Esophagus muscularis mucosa (tissue), 3 donors: ENCODE measurements at regions not wholly inside any gene's neighbourhood (a gene's known extent, or its start where the extent isn't known, plus 50 kb on each side); places are given as distances from the start of the nearest gene placed in this dataset.

Experiments
- POLR2A ChIP-seq: fragments of 450-650 bp; IDR thresholded peaks from one replicate; pipeline ENCODE4 v1.6.1; 2017; ENCODE audit warnings: antibody characterized with exemption, moderate library complexity, mild to moderate bottlenecking, low read depth
- POLR2AphosphoS5 ChIP-seq, 2 donors: sonication (generic); formaldehyde crosslinking; IDR thresholded peaks; one replicate each; pipeline ENCODE4 v1.6.1; 2017; ENCODE audit warnings: antibody characterized with exemption in 2 of 2
- TF ChIP-seq, protein P1 (sequence below), 3 experiments: fragments of 200-600 bp in 2 of 3; fragments of 450-650 bp in 1 of 3; sonication (generic) in 2 of 3; IDR thresholded peaks; one replicate each; pipeline ENCODE4 v1.5.1; 2017 to 2019; ENCODE audit warnings: antibody characterized with exemption in 3 of 3, mild to moderate bottlenecking in 2 of 3, moderate library complexity in 1 of 3

DNA sequence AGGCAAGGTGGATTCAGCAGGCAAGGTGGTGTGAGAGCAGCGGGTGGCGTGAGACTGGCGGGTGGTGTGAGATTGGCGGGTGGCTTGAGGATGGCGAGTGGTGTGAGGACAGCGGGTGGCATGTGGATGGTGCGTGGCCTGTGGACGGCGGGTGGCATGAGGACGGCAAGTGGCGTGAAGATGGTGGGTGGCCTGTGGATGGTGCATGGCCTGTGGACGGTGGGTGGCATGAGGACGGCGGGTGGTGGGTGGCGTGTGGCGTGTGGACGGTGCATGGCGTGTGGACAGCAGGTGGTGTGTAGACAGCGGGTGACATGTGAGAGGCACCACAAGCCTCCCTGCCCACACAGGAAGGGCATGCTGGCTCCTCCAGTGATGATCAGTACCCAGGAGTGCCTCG is 186.9 kb upstream of the SALL3 start:
- no peak for TF ChIP-seq POLR2AphosphoS5 (IDR thresholded peaks at IDR 0.05)
- TF ChIP-seq, protein P1, sequence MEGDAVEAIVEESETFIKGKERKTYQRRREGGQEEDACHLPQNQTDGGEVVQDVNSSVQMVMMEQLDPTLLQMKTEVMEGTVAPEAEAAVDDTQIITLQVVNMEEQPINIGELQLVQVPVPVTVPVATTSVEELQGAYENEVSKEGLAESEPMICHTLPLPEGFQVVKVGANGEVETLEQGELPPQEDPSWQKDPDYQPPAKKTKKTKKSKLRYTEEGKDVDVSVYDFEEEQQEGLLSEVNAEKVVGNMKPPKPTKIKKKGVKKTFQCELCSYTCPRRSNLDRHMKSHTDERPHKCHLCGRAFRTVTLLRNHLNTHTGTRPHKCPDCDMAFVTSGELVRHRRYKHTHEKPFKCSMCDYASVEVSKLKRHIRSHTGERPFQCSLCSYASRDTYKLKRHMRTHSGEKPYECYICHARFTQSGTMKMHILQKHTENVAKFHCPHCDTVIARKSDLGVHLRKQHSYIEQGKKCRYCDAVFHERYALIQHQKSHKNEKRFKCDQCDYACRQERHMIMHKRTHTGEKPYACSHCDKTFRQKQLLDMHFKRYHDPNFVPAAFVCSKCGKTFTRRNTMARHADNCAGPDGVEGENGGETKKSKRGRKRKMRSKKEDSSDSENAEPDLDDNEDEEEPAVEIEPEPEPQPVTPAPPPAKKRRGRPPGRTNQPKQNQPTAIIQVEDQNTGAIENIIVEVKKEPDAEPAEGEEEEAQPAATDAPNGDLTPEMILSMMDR (IDR thresholded peaks at IDR 0.05), result no peak
- no peak for TF ChIP-seq POLR2A
